ENCODE measurements at regions not wholly inside any gene's neighbourhood (a gene's known extent, or its start where the extent isn't known, plus 50 kb on each side); places are given as distances from the start of the nearest gene placed in this dataset.

DNA sequence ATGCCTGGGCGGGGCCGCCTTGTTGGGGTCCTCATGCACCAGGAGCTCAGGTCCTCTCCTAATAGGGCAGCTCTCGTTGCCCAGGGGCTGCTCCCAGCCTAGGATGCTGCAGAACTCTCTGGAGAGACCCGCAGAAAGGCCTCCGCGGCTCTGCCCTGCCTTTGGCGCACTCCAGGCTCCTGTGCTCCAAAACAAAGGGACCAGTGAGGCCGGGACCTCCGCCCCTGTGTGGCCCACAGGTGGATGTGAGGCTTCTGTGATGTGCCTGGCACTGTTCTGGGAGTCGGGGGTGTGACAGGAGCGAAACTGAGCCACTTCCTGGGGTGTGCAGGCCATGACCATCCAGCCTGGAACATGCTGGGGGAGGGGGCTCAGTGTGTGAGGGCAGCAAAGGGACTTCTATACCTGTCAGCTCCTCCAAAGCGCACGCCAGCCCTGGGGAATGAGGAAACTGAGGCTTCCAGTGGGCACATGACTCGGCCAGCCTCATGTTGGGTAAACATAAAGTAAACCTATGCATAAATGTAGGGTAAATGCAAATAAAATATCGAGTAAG lies 153.2 kb downstream of the IRF8 start:
- in situ Hi-C loops (cut with MboI) (no loop called here), intact Hi-C loops (cut with micrococcal nuclease; ENCODE audit: unreplicated experiment) (no loop called here)
- POLR2A ChIA-PET: no interaction called here
- Histone ChIP-seq H3K9ac (ENCODE audit: control insufficient read depth, insufficient read depth, low read length) (no peak overlapping the region), H3K79me2 (ENCODE audit: control insufficient read depth, insufficient read depth, low read length) (no peaks in the 10 kb centered on the region), H3K4me2 (ENCODE audit: control insufficient read depth, insufficient read depth) (no peak overlapping the region), H3K9me3 (replicated peaks; ENCODE audit: control insufficient read depth, insufficient read depth, low read length) (no peaks in the 10 kb centered on the region), H3K27ac (ENCODE audit: control insufficient read depth, insufficient read depth) (no peak overlapping the region), H3K27me3 (replicated peaks in 1 of 2; ENCODE audit: control insufficient read depth in 2 of 2, insufficient read depth in 2 of 2, low read length in 1 of 2) (peaks cover 0 to 8% of the 10 kb centered on the region in 2 experiments; a peak in 3 of 4 replicates), H3K4me1 (ENCODE audit: control insufficient read depth, insufficient read depth, low read length) (no peaks in the 10 kb centered on the region), H3K36me3 (ENCODE audit: control insufficient read depth in 2 of 2, insufficient read depth in 2 of 2, low read length in 1 of 2) (no peaks in the 10 kb centered on the region), H2AFZ (ENCODE audit: control insufficient read depth, low read depth, low read length) (no peak overlapping the region), H3K4me3 (no peak overlapping the region), H4K20me1 (ENCODE audit: control insufficient read depth, insufficient read depth) (no peaks in the 10 kb centered on the region)
- ATAC-seq (no peak), FAIRE-seq (no peak), DNase-seq (ENCODE audit: low read depth, low spot score) (no peak)
- CTCF ChIA-PET: no interaction called here
- TF ChIP-seq SUZ12 (IDR thresholded peaks at IDR 0.05; ENCODE audit: unreplicated experiment) (no peak), RAD51 (IDR thresholded peaks at IDR 0.05) (no peak), IRF4 (IDR thresholded peaks at IDR 0.05; ENCODE audit: low read depth, low read length) (no peak), BMI1 (IDR thresholded peaks at IDR 0.05; ENCODE audit: borderline replicate concordance) (no peak)
- TF ChIP-seq, protein P1, sequence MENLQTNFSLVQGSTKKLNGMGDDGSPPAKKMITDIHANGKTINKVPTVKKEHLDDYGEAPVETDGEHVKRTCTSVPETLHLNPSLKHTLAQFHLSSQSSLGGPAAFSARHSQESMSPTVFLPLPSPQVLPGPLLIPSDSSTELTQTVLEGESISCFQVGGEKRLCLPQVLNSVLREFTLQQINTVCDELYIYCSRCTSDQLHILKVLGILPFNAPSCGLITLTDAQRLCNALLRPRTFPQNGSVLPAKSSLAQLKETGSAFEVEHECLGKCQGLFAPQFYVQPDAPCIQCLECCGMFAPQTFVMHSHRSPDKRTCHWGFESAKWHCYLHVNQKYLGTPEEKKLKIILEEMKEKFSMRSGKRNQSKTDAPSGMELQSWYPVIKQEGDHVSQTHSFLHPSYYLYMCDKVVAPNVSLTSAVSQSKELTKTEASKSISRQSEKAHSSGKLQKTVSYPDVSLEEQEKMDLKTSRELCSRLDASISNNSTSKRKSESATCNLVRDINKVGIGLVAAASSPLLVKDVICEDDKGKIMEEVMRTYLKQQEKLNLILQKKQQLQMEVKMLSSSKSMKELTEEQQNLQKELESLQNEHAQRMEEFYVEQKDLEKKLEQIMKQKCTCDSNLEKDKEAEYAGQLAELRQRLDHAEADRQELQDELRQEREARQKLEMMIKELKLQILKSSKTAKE (IDR thresholded peaks at IDR 0.05; ENCODE audit: low read depth, poor library complexity, severe bottlenecking): no peak
- RAD21 ChIA-PET (ENCODE audit: unreplicated experiment): no interaction called here
- SMC1A ChIA-PET (ENCODE audit: uncharacterized antibody, unreplicated experiment): no interaction called here
- WGBS (ENCODE audit: insufficient coverage, insufficient replicate concordance, low lambda C conversion rate, missing lambda C conversion rate): 22% methylated on average over 15 of the region's 15 CpGs
- BruUV-seq (replicated peaks): no TSS peak

DNA sequence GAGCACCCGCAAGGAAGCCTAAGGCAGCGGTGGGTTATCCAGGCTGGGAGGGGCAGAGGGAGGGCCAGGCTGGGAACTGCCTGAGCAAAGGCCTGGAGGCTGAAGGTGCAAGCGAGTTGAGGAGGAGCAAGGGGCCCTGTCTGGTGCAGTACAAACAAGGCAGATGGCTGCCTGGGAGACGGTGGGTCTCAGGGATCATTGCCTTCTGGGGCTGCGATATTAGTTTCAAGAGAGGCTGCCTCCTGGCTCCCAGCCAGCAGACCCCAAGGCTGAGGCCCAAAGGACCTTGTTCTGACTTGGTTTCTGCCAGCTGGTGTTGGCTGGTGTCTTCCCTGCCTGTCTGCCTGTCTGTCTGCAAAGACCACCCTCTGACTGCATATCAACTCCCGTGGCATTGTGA lies 154.0 kb downstream of the IRF8 start:
- intact Hi-C loops (cut with micrococcal nuclease; ENCODE audit: unreplicated experiment) (no loop called here), in situ Hi-C loops (cut with MboI) (no loop called here)
- no peak overlapping the region for H3K27ac ChIP-seq (ENCODE audit: control insufficient read depth, insufficient read depth)
- H3K9ac ChIP-seq (ENCODE audit: control insufficient read depth, insufficient read depth, low read length): no peak overlapping the region
- ChIA-PET RAD21 (ENCODE audit: unreplicated experiment) (no interaction called here), POLR2A (no interaction called here), SMC1A (ENCODE audit: uncharacterized antibody, unreplicated experiment) (no interaction called here), CTCF (interaction anchor here (0.5 kb wide), 1 partner anchor 17 kb away, joined by 3 read pairs; no protein-coding TSS in a partner anchor)
- no peak for DNase-seq (ENCODE audit: low read depth, low spot score)
- no peak for FAIRE-seq
- H3K4me2 ChIP-seq (ENCODE audit: control insufficient read depth, insufficient read depth): no peak overlapping the region
- H3K27me3 ChIP-seq (replicated peaks in 1 of 2; ENCODE audit: control insufficient read depth in 2 of 2, insufficient read depth in 2 of 2, low read length in 1 of 2): peaks cover 0 to 5% of the 10 kb centered on the region in 2 experiments; a peak in 3 of 4 replicates
- no peaks in the 10 kb centered on the region for H3K79me2 ChIP-seq (ENCODE audit: control insufficient read depth, insufficient read depth, low read length)
- BruUV-seq (replicated peaks): no TSS peak
- no peaks in the 10 kb centered on the region for H3K4me1 ChIP-seq (ENCODE audit: control insufficient read depth, insufficient read depth, low read length)
- 70% methylated on average over 6 of the region's 6 CpGs for WGBS (ENCODE audit: insufficient coverage, insufficient replicate concordance, low lambda C conversion rate, missing lambda C conversion rate)
- no peaks in the 10 kb centered on the region for H4K20me1 ChIP-seq (ENCODE audit: control insufficient read depth, insufficient read depth)
- H2AFZ ChIP-seq (ENCODE audit: control insufficient read depth, low read depth, low read length): no peak overlapping the region
- no peak for ATAC-seq
- no peaks in the 10 kb centered on the region for H3K9me3 ChIP-seq (replicated peaks; ENCODE audit: control insufficient read depth, insufficient read depth, low read length)
- no peak overlapping the region for H3K4me3 ChIP-seq
- H3K36me3 ChIP-seq (ENCODE audit: control insufficient read depth in 2 of 2, insufficient read depth in 2 of 2, low read length in 1 of 2): no peaks in the 10 kb centered on the region
- TF ChIP-seq IRF4 (IDR thresholded peaks at IDR 0.05; ENCODE audit: low read depth, low read length): no peak
- no peak for TF ChIP-seq RUNX3 (IDR thresholded peaks at IDR 0.05; ENCODE audit: low read length)
- TF ChIP-seq, protein P2, sequence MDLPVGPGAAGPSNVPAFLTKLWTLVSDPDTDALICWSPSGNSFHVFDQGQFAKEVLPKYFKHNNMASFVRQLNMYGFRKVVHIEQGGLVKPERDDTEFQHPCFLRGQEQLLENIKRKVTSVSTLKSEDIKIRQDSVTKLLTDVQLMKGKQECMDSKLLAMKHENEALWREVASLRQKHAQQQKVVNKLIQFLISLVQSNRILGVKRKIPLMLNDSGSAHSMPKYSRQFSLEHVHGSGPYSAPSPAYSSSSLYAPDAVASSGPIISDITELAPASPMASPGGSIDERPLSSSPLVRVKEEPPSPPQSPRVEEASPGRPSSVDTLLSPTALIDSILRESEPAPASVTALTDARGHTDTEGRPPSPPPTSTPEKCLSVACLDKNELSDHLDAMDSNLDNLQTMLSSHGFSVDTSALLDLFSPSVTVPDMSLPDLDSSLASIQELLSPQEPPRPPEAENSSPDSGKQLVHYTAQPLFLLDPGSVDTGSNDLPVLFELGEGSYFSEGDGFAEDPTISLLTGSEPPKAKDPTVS (IDR thresholded peaks at IDR 0.05; ENCODE audit: low read depth, low read length): no peak
- no peak for TF ChIP-seq BRCA1 (IDR thresholded peaks at IDR 0.05; ENCODE audit: low read depth, low read length)
- TF ChIP-seq KDM1A (IDR thresholded peaks at IDR 0.05; ENCODE audit: borderline replicate concordance): no peak
- TF ChIP-seq HDAC6 (IDR thresholded peaks at IDR 0.05; ENCODE audit: unreplicated experiment): no peak
- TF ChIP-seq, protein P3, sequence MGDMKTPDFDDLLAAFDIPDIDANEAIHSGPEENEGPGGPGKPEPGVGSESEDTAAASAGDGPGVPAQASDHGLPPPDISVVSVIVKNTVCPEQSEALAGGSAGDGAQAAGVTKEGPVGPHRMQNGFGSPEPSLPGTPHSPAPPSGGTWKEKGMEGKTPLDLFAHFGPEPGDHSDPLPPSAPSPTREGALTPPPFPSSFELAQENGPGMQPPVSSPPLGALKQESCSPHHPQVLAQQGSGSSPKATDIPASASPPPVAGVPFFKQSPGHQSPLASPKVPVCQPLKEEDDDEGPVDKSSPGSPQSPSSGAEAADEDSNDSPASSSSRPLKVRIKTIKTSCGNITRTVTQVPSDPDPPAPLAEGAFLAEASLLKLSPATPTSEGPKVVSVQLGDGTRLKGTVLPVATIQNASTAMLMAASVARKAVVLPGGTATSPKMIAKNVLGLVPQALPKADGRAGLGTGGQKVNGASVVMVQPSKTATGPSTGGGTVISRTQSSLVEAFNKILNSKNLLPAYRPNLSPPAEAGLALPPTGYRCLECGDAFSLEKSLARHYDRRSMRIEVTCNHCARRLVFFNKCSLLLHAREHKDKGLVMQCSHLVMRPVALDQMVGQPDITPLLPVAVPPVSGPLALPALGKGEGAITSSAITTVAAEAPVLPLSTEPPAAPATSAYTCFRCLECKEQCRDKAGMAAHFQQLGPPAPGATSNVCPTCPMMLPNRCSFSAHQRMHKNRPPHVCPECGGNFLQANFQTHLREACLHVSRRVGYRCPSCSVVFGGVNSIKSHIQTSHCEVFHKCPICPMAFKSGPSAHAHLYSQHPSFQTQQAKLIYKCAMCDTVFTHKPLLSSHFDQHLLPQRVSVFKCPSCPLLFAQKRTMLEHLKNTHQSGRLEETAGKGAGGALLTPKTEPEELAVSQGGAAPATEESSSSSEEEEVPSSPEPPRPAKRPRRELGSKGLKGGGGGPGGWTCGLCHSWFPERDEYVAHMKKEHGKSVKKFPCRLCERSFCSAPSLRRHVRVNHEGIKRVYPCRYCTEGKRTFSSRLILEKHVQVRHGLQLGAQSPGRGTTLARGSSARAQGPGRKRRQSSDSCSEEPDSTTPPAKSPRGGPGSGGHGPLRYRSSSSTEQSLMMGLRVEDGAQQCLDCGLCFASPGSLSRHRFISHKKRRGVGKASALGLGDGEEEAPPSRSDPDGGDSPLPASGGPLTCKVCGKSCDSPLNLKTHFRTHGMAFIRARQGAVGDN (IDR thresholded peaks at IDR 0.05): no peak

All from GM12878 (cell line).